Pancreas (tissue), 10 donors: ENCODE measurements at regions not wholly inside any gene's neighbourhood (a gene's known extent, or its start where the extent isn't known, plus 50 kb on each side); places are given as distances from the start of the nearest gene placed in this dataset.

Source experiments
- ATAC-seq, 4 donors: fragments of 200-7000 bp; cut with Tn5 transposase; one replicate each; pipeline versions ENCODE4 v1.8.0 to v1.9.1; 2020; ENCODE audit warnings: mild to moderate bottlenecking in 4 of 4, moderate library complexity in 4 of 4
- DNase-seq, 6 donors: peaks; one replicate each; pipeline ENCODE4 v3.0.0-alpha.2; 2020
- FAIRE-seq: peaks from 2 replicates; lab custom pipeline; 2012; peaks lifted over from hg19 to GRCh38; lab: Jason Lieb, UNC
- H3K27ac ChIP-seq, 4 donors: fragments of 200-600 bp; sonication (generic); 1 replicate in 3 of 4; 2 replicates in 1 of 4; pipeline versions ENCODE4 v1.5.0 to v1.8.0; 2020
- H3K27me3 ChIP-seq, 4 donors: fragments of 200-600 bp; one replicate each; pipeline ENCODE4 v1.8.0; 2021
- H3K36me3 ChIP-seq, 3 donors: fragments of 200-600 bp; sonication (generic) in 1 of 3; one replicate each; pipeline versions ENCODE4 v1.5.0 to v1.8.0; 2020 to 2021
- H3K4me1 ChIP-seq, 3 donors: fragments of 200-600 bp; one replicate each; pipeline ENCODE4 v1.8.0; 2021
- H3K4me3 ChIP-seq, 4 donors: fragments of 200-600 bp; sonication (generic) in 2 of 4; one replicate each; pipeline versions ENCODE4 v1.5.0 to v1.8.0; 2020 to 2021
- H3K9me3 ChIP-seq, 4 donors: fragments of 200-600 bp; one replicate each; pipeline ENCODE4 v1.8.0; 2021
- whole genome bisulfite sequencing, 2 donors: extraction: QIAGEN DNeasy Blood & Tissue Kit; methylation state at CpG; one replicate each; pipeline ENCODE4 v1.1.7; 2013; 5-methylcytosine and 5-hydroxymethylcytosine counted together
- intact Hi-C, 3 donors: fragments of 100-400 bp; cut with DNase I; formaldehyde crosslinking; loops; one replicate each; pipeline versions ENCODE4 v1.11.1 to v1.14.2; 2022
- TF ChIP-seq, protein P1 (sequence below), 4 donors: fragments of 200-600 bp; sonication (generic) in 3 of 4; IDR thresholded peaks; one replicate each; pipeline versions ENCODE4 v1.5.0 to v1.8.0; 2021; ENCODE audit warnings: antibody characterized with exemption in 4 of 4
- donor health status: healthy with polysubstance abuse.
- donor health status: DM: no; HTN: no; CAD: no; lungs with moderate emphysema.
- donor health status: DM: no; HTN: no; CAD: no.
- donor health status: control.
- donor health status: control.
- donor health status: Bipolar disorder and iron deficiency.
- donor health status: DM: yes; HTN: yes; CAD: no.
- donor health status: DM: no; HTN: no; CAD: no.
- donor health status: DM: no; HTN: no; CAD: no.
- donor health status: DM: yes; HTN: yes; CAD: no.

DNA sequence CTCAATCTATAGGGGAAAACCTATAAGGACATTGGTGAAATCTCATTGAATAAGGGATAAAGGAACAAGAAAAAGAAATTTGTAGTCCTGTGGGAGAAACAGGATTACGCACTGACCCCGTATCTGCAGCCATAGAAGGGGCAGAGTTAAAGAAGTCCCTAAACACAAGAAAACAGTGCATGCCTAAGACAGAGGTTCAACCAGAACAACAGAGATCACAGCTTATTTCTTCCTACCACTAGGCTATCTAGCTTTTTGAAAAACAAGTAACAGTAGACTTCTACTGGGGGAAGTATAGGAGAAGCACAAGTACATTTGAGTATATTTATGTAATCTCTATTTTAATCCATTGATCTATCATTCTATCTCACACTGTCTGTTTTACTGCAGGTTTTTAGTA is 485.2 kb upstream of the REG3G start:
- ATAC-seq: no peak
- Histone ChIP-seq H3K4me3 (no peak overlapping the region), H3K36me3 (no peaks in the 10 kb centered on the region), H3K27me3 (no peaks in the 10 kb centered on the region), H3K9me3 (no peaks in the 10 kb centered on the region), H3K4me1 (no peaks in the 10 kb centered on the region), H3K27ac (no peak overlapping the region)
- TF ChIP-seq, protein P1, sequence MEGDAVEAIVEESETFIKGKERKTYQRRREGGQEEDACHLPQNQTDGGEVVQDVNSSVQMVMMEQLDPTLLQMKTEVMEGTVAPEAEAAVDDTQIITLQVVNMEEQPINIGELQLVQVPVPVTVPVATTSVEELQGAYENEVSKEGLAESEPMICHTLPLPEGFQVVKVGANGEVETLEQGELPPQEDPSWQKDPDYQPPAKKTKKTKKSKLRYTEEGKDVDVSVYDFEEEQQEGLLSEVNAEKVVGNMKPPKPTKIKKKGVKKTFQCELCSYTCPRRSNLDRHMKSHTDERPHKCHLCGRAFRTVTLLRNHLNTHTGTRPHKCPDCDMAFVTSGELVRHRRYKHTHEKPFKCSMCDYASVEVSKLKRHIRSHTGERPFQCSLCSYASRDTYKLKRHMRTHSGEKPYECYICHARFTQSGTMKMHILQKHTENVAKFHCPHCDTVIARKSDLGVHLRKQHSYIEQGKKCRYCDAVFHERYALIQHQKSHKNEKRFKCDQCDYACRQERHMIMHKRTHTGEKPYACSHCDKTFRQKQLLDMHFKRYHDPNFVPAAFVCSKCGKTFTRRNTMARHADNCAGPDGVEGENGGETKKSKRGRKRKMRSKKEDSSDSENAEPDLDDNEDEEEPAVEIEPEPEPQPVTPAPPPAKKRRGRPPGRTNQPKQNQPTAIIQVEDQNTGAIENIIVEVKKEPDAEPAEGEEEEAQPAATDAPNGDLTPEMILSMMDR (IDR thresholded peaks at IDR 0.05): no peak
- no peak for FAIRE-seq
- no peak for DNase-seq
- 21 to 46% methylated on average over 2 of the region's 2 CpGs for WGBS, 2 donors
- intact Hi-C loops: no loop called here

- no peak for ATAC-seq
- Histone ChIP-seq H3K27me3 (no peaks in the 10 kb centered on the region), H3K4me1 (no peaks in the 10 kb centered on the region), H3K27ac (no peak overlapping the region), H3K4me3 (no peak overlapping the region), H3K9me3 (no peaks in the 10 kb centered on the region), H3K36me3 (no peaks in the 10 kb centered on the region)
- FAIRE-seq: no peak
- no peak for DNase-seq
- 70 to 86% methylated on average over 6 of the region's 6 CpGs for WGBS, 2 donors
- TF ChIP-seq, protein P1 (IDR thresholded peaks at IDR 0.05): no peak
- intact Hi-C loops: no loop called here
These were observed 484.4 kb upstream of the REG3G start for GRCh38 chr2:78541088-78541450.

DNA sequence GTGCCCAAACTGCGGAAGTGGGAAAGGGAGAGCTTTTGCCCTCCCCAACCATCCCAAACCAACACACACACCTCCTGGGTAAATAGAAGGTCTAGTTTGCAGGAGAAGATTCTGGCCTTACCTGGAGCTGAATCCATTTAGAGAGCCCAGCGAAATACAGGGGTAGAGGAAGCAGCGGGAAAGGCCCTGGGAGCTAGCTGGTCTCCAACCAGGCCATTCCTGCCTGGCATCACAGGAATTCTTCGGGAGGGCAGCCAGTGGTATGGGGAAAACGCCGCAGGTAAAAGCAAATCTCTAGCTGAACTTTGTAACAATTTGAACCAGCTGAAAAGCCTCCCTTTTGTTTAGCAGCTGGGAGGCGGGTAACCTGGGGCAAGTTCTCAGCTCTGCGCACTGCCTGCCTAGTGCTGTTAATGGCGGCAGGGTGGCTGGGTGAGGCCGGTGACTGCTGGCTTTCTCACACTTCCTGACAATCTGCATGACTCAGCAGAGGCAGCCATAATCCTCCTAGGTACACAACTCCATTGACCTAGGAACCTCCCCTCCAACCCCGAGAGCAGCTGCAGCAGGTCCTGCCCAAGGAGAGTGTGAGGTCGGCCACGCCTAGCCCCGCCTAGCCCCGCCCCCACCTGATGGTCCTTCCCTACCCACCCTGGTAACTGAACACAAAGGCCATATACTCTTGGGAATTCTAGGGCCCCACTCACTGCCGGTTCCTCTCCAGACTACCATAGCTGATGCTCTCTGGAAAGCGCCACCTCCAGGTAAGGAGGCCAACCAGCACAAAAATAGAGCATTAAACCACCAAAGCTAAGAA is 483.8 kb upstream of the REG3G start:
- Histone ChIP-seq H3K9me3 (no peaks in the 10 kb centered on the region), H3K4me1 (no peaks in the 10 kb centered on the region), H3K36me3 (no peaks in the 10 kb centered on the region), H3K27me3 (no peaks in the 10 kb centered on the region), H3K27ac (no peak overlapping the region), H3K4me3 (no peak overlapping the region)
- 73 to 83% methylated on average over 17 of the region's 17 CpGs for WGBS, 2 donors
- DNase-seq: no peak
- ATAC-seq: no peak
- FAIRE-seq: no peak
- intact Hi-C loops: no loop called here
- TF ChIP-seq, protein P1 (IDR thresholded peaks at IDR 0.05): no peak

DNA sequence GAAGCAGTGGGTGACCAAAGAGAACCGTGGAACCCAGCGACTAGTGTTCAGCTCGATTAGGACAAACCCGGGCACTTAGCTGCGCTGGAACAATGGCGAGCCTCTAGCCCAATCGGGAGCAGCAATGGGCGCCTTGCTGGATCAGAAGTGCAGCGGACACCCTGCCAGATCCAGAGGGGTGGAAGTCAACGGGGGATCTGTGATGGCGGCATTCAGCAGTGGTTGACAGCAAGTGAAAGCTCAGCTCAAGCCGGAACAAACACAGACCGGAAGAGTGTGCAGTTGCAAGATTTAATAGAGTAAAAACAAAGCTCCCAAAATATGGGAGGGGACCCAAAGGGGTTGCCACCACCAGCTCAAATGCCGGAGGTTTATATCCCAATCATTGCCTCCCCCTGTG is 478.7 kb upstream of the REG3G start:
- H3K4me3 ChIP-seq: no peak overlapping the region

DNA sequence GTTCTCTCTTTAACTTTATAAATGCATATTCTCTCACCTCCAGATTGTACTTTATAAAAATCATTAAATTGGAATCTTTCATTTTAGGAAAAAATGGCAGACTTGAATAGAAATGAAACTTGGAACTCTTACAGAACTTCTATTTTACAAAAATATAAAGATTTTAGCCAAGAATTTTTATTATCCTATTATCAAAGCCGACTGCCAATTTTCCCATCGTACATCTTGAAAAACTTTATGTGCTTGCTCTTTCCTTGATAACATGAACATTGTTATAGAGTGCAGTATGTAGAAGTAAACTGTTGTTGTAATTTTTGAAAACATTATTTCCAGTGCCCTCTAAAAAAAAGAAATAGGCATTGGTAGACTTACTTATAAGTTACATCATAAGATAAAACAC is 475.7 kb upstream of the REG3G start:
- no peaks in the 10 kb centered on the region for H3K36me3 ChIP-seq
- H3K9me3 ChIP-seq: no peaks in the 10 kb centered on the region
- FAIRE-seq (no peak), DNase-seq (no peak), ATAC-seq (no peak)
- H3K4me3 ChIP-seq: no peak overlapping the region
- WGBS, 2 donors: 62 to 72% methylated on average over 2 of the region's 2 CpGs
- no peaks in the 10 kb centered on the region for H3K27me3 ChIP-seq
- TF ChIP-seq, protein P1 (IDR thresholded peaks at IDR 0.05): no peak
- intact Hi-C loops: no loop called here
- no peaks in the 10 kb centered on the region for H3K4me1 ChIP-seq
- H3K27ac ChIP-seq: no peak overlapping the region

More for the DNA sequence above, 478.7 kb upstream of the REG3G start:
- TF ChIP-seq, protein P1 (IDR thresholded peaks at IDR 0.05): no peak
- Histone ChIP-seq H3K36me3 (no peaks in the 10 kb centered on the region), H3K27ac (no peak overlapping the region), H3K9me3 (no peaks in the 10 kb centered on the region), H3K27me3 (no peaks in the 10 kb centered on the region), H3K4me1 (no peaks in the 10 kb centered on the region)
- intact Hi-C loops: no loop called here
- WGBS, 2 donors: 68 to 83% methylated on average over 14 of the region's 14 CpGs
- FAIRE-seq (no peak), DNase-seq (peak in 1 of 6 donors; percentile 23), ATAC-seq (no peak)
